Superior temporal gyrus (tissue), 1 donor: ENCODE measurements at regions not wholly inside any gene's neighbourhood (a gene's known extent, or its start where the extent isn't known, plus 50 kb on each side); places are given as distances from the start of the nearest gene placed in this dataset.
"Not testable (repeated sequence)": the region's sequence is repeated elsewhere in the genome, so short reads cannot be mapped to it uniquely, and the experiment has no call there.

Source experiments
- DNase-seq: peaks from one replicate; pipeline ENCODE4 v3.0.0-alpha.2; 2016; ENCODE audit errors: extremely low spot score

GRCh38 chr11:34794696-34795095 is 121.5 kb downstream of the APIP start:
- DNase-seq, result no peak

GRCh38 chr11:34793666-34794065 is 122.5 kb downstream of the APIP start:
- no peak for DNase-seq

GRCh38 chr11:34792814-34793258 is 123.3 kb downstream of the APIP start:
- peak; percentile 71 for DNase-seq

- DNase-seq, result no peak
Measured at GRCh38 chr11:34791780-34792542, 124.2 kb downstream of the APIP start.

DNA sequence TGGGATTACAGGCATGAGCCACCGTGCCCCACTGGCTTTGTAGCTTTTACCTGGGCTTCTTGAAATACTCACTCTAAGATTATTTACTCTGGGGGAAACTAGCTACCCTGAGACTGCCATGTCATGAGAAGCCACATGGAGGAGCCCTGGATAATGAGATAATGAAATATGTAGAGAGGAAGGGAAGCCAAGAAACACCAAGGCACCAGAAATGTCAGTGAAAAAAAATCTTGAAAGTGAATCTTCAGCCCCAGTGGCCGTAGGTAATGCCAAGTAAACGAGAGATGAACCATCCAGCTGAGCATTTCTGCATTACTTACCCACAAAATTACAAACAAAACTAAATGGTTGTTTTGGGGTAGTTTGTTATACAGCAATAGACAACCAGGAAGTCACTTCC is 125.6 kb downstream of the APIP start:
- no peak for DNase-seq

- DNase-seq, result no peak
Measured at GRCh38 chr11:34789196-34789834, 126.9 kb downstream of the APIP start.

DNA sequence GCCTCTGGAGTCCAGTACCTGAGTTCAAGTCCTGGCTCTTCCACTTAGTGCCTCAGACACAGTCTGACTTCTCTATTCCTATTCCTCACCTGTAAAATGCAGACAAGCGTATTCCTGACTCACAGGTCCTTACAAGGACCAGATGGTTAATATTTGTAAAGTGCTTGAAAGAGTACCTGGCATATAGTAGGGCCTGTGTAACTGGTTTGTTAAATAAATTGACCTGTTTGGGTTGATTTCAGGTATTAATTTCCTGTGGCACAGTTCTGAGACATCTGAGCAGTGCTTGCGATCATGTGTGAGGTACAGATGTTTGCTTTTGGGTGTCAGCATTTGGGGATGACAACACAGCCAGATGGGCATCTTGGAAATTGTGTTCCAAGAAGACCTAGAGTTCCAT is 127.5 kb downstream of the APIP start:
- no peak for DNase-seq

GRCh38 chr11:34787895-34788294 is 128.3 kb downstream of the APIP start:
- no peak for DNase-seq

DNA sequence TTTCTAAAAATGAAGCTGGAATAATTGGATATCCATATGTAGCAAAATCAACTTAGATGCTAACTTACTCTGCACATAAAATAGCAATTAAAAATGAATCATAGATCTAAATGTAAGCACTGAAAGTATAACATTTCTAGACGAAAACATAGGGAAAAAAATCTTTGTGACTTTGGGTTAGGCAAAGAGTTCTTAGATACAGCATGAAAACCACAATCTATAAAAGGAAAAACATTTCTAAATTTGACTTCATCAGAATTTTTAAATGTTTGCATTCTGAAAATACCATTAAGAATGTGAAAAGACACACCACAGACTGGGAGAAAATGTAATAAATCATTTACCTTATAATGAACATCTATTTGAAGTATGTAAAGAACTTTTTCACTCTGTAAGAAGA is 128.8 kb downstream of the APIP start:
- no peak for DNase-seq

GRCh38 chr11:34784318-34784841 is 131.8 kb downstream of the APIP start:
- DNase-seq, result no peak

DNA sequence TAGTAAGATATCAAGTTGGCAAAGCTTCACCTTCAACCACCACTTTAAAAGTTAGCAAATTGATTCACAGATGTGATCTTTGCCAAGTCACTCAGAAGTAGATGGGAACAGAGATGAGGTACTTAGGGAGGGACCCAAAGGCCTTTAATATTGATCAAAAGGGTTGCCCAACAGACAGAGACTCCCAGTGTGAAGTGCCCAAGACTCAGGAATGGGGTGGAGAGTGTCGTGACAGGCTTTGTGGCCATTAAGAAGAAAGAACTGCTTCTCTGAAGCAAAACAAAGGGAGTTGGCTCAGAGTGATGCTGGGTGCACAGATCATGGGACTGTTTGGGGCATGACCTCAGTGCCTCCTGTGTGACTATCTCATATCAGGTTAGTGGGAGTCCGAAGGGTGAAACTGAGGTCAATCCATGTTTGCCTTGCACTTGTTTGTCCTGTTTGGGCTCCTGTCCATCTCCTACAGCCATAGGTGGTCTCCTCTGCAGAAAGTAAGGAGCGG is 132.3 kb downstream of the APIP start:
- DNase-seq, result no peak

- DNase-seq, result not testable (repeated sequence)
Measured at GRCh38 chr11:34781826-34782225, 134.4 kb downstream of the APIP start.

GRCh38 chr11:34775417-34775888 is 140.7 kb downstream of the APIP start:
- DNase-seq, result no peak

- no peak for DNase-seq
Measured at GRCh38 chr11:34774604-34775003, 141.6 kb downstream of the APIP start.

- DNase-seq, result no peak
Measured at GRCh38 chr11:34773826-34774225, 142.4 kb downstream of the APIP start.

- no peak for DNase-seq
Measured at GRCh38 chr11:34773211-34773610, 143.0 kb downstream of the APIP start.

GRCh38 chr11:34770111-34770510 is 146.1 kb downstream of the APIP start:
- no peak for DNase-seq

DNA sequence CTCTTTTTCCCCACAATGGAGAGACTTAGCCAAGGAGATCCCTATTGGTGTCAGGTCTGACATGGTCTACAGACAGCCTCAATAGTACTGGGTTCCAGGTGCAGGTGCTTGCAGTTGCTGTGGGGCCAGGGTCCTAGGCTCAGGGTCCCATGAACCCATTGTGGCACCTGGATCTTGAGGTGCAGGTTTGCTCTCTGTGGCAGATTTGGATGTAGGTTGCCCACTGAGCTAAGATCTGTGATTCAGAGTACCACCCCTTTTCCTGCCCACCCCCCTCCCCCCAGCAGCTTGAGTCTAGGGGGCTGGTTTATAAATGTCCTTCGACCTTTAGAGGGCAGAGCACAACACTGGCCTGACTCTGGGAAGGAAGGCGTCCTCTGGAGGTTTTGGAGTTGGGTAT is 147.0 kb downstream of the APIP start:
- no peak for DNase-seq

- not testable (repeated sequence) for DNase-seq
Measured at GRCh38 chr11:34762625-34763024, 141.7 kb downstream of the EHF start.

DNA sequence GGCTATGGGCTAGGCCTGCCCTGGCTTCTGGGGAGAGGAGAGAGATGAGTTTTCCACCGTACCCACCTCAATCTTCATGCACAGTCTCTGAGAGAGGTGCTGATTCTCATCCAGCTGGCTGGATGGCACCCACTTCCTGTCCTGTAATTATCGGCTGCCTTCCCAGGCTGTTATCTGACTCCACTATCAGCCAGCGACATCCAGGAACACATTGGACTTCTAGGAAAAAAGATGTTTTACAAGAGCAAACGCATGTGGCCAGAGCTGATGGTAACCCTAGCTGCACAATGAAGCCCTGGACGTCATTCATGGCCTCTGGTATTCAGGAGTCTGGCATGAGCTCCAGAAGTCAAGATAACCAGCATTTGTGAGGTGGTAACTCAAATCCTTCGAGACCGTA is 137.4 kb downstream of the EHF start:
- no peak for DNase-seq

GRCh38 chr11:34757026-34757451 is 136.1 kb downstream of the EHF start:
- DNase-seq, result no peak

DNA sequence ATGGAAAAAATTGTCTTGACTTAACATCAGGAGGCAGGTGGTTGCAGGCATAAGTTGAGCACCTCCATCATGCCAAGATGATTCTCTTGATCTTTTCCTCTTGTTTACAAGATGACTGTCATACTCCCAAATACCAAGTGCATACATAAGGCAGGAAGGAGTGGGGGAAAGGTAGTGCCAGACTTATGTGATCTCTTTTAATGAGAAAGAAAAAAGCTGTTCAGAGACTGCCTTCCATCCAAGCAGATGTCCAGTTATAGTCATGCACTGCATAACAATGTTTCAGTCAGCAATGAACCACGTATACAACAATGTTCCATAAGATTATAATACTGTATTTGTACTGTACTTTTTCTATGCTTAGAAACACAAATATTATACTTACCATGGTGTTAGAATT is 135.7 kb downstream of the EHF start:
- DNase-seq, result no peak

DNA sequence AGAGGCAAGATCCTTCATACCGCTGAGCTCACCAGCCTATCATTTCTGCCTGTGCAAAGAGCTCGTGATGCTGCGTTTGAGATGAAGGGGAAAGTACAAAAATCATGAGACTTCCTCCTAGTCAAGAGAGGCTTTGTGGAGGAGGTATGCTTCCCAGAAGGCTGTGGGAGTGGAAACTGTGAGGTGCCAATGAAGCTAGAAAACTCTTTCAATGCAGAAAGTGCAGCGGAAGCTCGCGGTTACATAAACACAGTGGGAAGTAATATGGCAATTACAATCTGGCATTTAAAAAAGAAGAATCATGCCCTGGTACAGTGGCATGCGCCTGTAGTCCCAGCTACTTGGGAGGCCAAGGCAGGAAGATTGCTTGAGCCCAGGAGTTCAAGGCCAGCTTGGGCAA is 134.8 kb downstream of the EHF start:
- DNase-seq, result peak; percentile 57
